ENCODE measurements at regions not wholly inside any gene's neighbourhood (a gene's known extent, or its start where the extent isn't known, plus 50 kb on each side); places are given as distances from the start of the nearest gene placed in this dataset.

- TF ChIP-seq EP300 (IDR thresholded peaks at IDR 0.05) (no peak), CTCF (IDR thresholded peaks at IDR 0.05) (no peak)
Observed at GRCh38 chr2:45285311-45285710, 276.1 kb upstream of the SIX2 start.

All from tibial nerve (tissue), 4 donors.